Effector memory CD8-positive, alpha-beta T cell (primary cell): ENCODE measurements at regions not wholly inside any gene's neighbourhood (a gene's known extent, or its start where the extent isn't known, plus 50 kb on each side); places are given as distances from the start of the nearest gene placed in this dataset.

Source experiments
- ATAC-seq: fragments of 150-1000 bp; cut with Tn5 transposase; replicated peaks from 2 replicates; pipeline ENCODE4 v1.10.0; 2021; ENCODE audit warnings: mild to moderate bottlenecking, moderate library complexity
- DNase-seq, 3 experiments: peaks; one replicate each; pipeline ENCODE4 v3.0.0; 2021
- H3K27ac Mint-ChIP-seq, 2 donors: one replicate each; pipeline ENCODE4 v1.8.0; 2022; ENCODE audit warnings: mild to moderate bottlenecking in 2 of 2, mixed read lengths in 2 of 2, moderate library complexity in 2 of 2
- H3K27me3 Mint-ChIP-seq, 2 donors: one replicate each; pipeline ENCODE4 v1.8.0; 2022; ENCODE audit warnings: mixed read lengths in 2 of 2
- H3K36me3 Mint-ChIP-seq: one replicate; pipeline ENCODE4 v1.8.0; 2022; ENCODE audit warnings: mild to moderate bottlenecking, moderate library complexity, mixed read lengths; ENCODE audit not compliant: insufficient read depth
- H3K4me1 Mint-ChIP-seq, 2 donors: one replicate each; pipeline ENCODE4 v1.8.0; 2022; ENCODE audit warnings: low read depth in 2 of 2, mixed read lengths in 2 of 2
- H3K4me3 Mint-ChIP-seq, 2 donors: one replicate each; pipeline ENCODE4 v1.8.0; 2022; ENCODE audit warnings: mild to moderate bottlenecking in 2 of 2, mixed read lengths in 2 of 2, moderate library complexity in 2 of 2
- H3K9me3 Mint-ChIP-seq, 2 donors: one replicate each; pipeline ENCODE4 v1.8.0; 2022; ENCODE audit warnings: mixed read lengths in 2 of 2

- Mint-ChIP-seq H3K4me3 (no peak overlapping the region), H3K27ac (no peak overlapping the region), H3K27me3 (peaks cover 6 to 24% of the 10 kb centered on the region in 2 donors), H3K9me3 (no peaks in the 10 kb centered on the region), H3K4me1 (no peaks in the 10 kb centered on the region), H3K36me3 (no peaks in the 10 kb centered on the region)
- no peak for ATAC-seq
- DNase-seq: no peak
Measured at GRCh38 chr4:159429693-159430035, 326.8 kb downstream of the RAPGEF2 start.

GRCh38 chr4:159430896-159431295 lies 328.0 kb downstream of the RAPGEF2 start:
- Mint-ChIP-seq H3K4me1 (no peaks in the 10 kb centered on the region), H3K9me3 (no peaks in the 10 kb centered on the region), H3K27ac (no peak overlapping the region), H3K27me3 (peaks cover 6 to 24% of the 10 kb centered on the region in 2 donors), H3K4me3 (no peak overlapping the region), H3K36me3 (no peaks in the 10 kb centered on the region)
- no peak for ATAC-seq
- DNase-seq: no peak

- no peak for DNase-seq
- H3K4me1 Mint-ChIP-seq: no peaks in the 10 kb centered on the region
- no peak overlapping the region for H3K4me3 Mint-ChIP-seq
- no peak for ATAC-seq
- no peaks in the 10 kb centered on the region for H3K36me3 Mint-ChIP-seq
- peaks cover 6 to 24% of the 10 kb centered on the region in 2 donors for H3K27me3 Mint-ChIP-seq
- no peak overlapping the region for H3K27ac Mint-ChIP-seq
- H3K9me3 Mint-ChIP-seq: no peaks in the 10 kb centered on the region
Measured at GRCh38 chr4:159432436-159432835, 329.6 kb downstream of the RAPGEF2 start.

GRCh38 chr4:159433337-159433736 lies 330.5 kb downstream of the RAPGEF2 start:
- Mint-ChIP-seq H3K4me3 (no peak overlapping the region), H3K36me3 (no peaks in the 10 kb centered on the region), H3K4me1 (no peaks in the 10 kb centered on the region), H3K9me3 (no peaks in the 10 kb centered on the region), H3K27ac (no peak overlapping the region), H3K27me3 (peaks cover 6 to 24% of the 10 kb centered on the region in 2 donors)
- no peak for DNase-seq
- ATAC-seq: no peak

- H3K36me3 Mint-ChIP-seq: no peaks in the 10 kb centered on the region
- no peaks in the 10 kb centered on the region for H3K9me3 Mint-ChIP-seq
- no peak for DNase-seq
- no peak for ATAC-seq
- H3K27me3 Mint-ChIP-seq: peaks cover 6 to 24% of the 10 kb centered on the region in 2 donors
- H3K27ac Mint-ChIP-seq: no peak overlapping the region
- H3K4me3 Mint-ChIP-seq: no peak overlapping the region
- no peaks in the 10 kb centered on the region for H3K4me1 Mint-ChIP-seq
Measured at GRCh38 chr4:159434114-159434870, 331.4 kb downstream of the RAPGEF2 start.

- Mint-ChIP-seq H3K4me1 (no peaks in the 10 kb centered on the region), H3K27ac (no peak overlapping the region), H3K36me3 (no peaks in the 10 kb centered on the region), H3K9me3 (no peaks in the 10 kb centered on the region), H3K4me3 (no peak overlapping the region), H3K27me3 (peaks cover 12 to 24% of the 10 kb centered on the region in 2 donors)
- no peak for ATAC-seq
- DNase-seq: no peak
Measured at GRCh38 chr4:159434871-159435241, 332.0 kb downstream of the RAPGEF2 start.

GRCh38 chr4:159435561-159436023 lies 332.7 kb downstream of the RAPGEF2 start:
- Mint-ChIP-seq H3K27ac (no peak overlapping the region), H3K27me3 (peaks cover 13 to 28% of the 10 kb centered on the region in 2 donors), H3K36me3 (no peaks in the 10 kb centered on the region), H3K4me3 (no peak overlapping the region), H3K9me3 (no peaks in the 10 kb centered on the region), H3K4me1 (no peaks in the 10 kb centered on the region)
- DNase-seq (no peak), ATAC-seq (no peak)

- Mint-ChIP-seq H3K4me1 (peaks cover 0 to 2% of the 10 kb centered on the region in 2 donors), H3K27me3 (peaks cover 31 to 34% of the 10 kb centered on the region in 2 donors), H3K4me3 (no peak overlapping the region), H3K27ac (no peak overlapping the region), H3K9me3 (no peaks in the 10 kb centered on the region), H3K36me3 (no peaks in the 10 kb centered on the region)
- ATAC-seq (no peak), DNase-seq (no peak)
Measured at GRCh38 chr4:159443975-159444374, 341.1 kb downstream of the RAPGEF2 start.

GRCh38 chr4:159444678-159445077 lies 341.8 kb downstream of the RAPGEF2 start:
- Mint-ChIP-seq H3K9me3 (no peaks in the 10 kb centered on the region), H3K36me3 (no peaks in the 10 kb centered on the region), H3K4me1 (peaks cover 0 to 2% of the 10 kb centered on the region in 2 donors), H3K27ac (no peak overlapping the region), H3K4me3 (no peak overlapping the region), H3K27me3 (peaks cover 26 to 34% of the 10 kb centered on the region in 2 donors)
- no peak for ATAC-seq
- DNase-seq: no peak

GRCh38 chr4:159445692-159446091 lies 342.8 kb downstream of the RAPGEF2 start:
- Mint-ChIP-seq H3K27ac (no peak overlapping the region), H3K36me3 (no peaks in the 10 kb centered on the region), H3K27me3 (peaks cover 24 to 28% of the 10 kb centered on the region in 2 donors), H3K4me1 (peaks cover 0 to 2% of the 10 kb centered on the region in 2 donors), H3K4me3 (no peak overlapping the region), H3K9me3 (no peaks in the 10 kb centered on the region)
- no peak for ATAC-seq
- DNase-seq: no peak

GRCh38 chr4:159446266-159446976 lies 343.5 kb downstream of the RAPGEF2 start:
- ATAC-seq (peak; percentile 68), DNase-seq (peak in 1 of 3 experiments; percentile 1)
- peaks cover 0 to 2% of the 10 kb centered on the region in 2 donors for H3K4me1 Mint-ChIP-seq
- H3K4me3 Mint-ChIP-seq: no peak overlapping the region
- peaks cover 24 to 25% of the 10 kb centered on the region in 2 donors for H3K27me3 Mint-ChIP-seq
- H3K36me3 Mint-ChIP-seq: no peaks in the 10 kb centered on the region
- no peaks in the 10 kb centered on the region for H3K9me3 Mint-ChIP-seq
- no peak overlapping the region for H3K27ac Mint-ChIP-seq

- Mint-ChIP-seq H3K27ac (no peak overlapping the region), H3K36me3 (no peaks in the 10 kb centered on the region), H3K9me3 (no peaks in the 10 kb centered on the region), H3K4me1 (peaks cover 0 to 2% of the 10 kb centered on the region in 2 donors), H3K4me3 (no peak overlapping the region), H3K27me3 (peaks cover 24 to 34% of the 10 kb centered on the region in 2 donors)
- ATAC-seq (no peak), DNase-seq (no peak)
Measured at GRCh38 chr4:159447296-159447695, 344.4 kb downstream of the RAPGEF2 start.

GRCh38 chr4:159451006-159451405 lies 348.1 kb downstream of the RAPGEF2 start:
- no peak overlapping the region for H3K27ac Mint-ChIP-seq
- DNase-seq (no peak), ATAC-seq (no peak)
- H3K27me3 Mint-ChIP-seq: peaks cover 11 to 24% of the 10 kb centered on the region in 2 donors
- H3K4me1 Mint-ChIP-seq: peaks cover 0 to 2% of the 10 kb centered on the region in 2 donors
- H3K4me3 Mint-ChIP-seq: no peak overlapping the region
- no peaks in the 10 kb centered on the region for H3K9me3 Mint-ChIP-seq
- H3K36me3 Mint-ChIP-seq: no peaks in the 10 kb centered on the region

- Mint-ChIP-seq H3K9me3 (no peaks in the 10 kb centered on the region), H3K27me3 (peaks cover 0 to 16% of the 10 kb centered on the region in 2 donors), H3K4me3 (no peak overlapping the region), H3K4me1 (no peaks in the 10 kb centered on the region), H3K27ac (no peak overlapping the region), H3K36me3 (no peaks in the 10 kb centered on the region)
- DNase-seq (no peak), ATAC-seq (no peak)
Measured at GRCh38 chr4:159455675-159456237, 352.9 kb downstream of the RAPGEF2 start.
